Heart right ventricle (tissue), 16 donors: ENCODE measurements at regions not wholly inside any gene's neighbourhood (a gene's known extent, or its start where the extent isn't known, plus 50 kb on each side); places are given as distances from the start of the nearest gene placed in this dataset.

Experiments used
- ATAC-seq, 8 donors: fragments of 200-7000 bp; cut with Tn5 transposase; one replicate each; pipeline ENCODE4 v1.9.1; 2020; ENCODE audit warnings: mild to moderate bottlenecking in 8 of 8, moderate library complexity in 8 of 8, moderate number of reproducible peaks in 1 of 8
- DNase-seq, 2 donors: peaks; one replicate each; pipeline ENCODE4 v3.0.0-alpha.2; 2020
- H3K27ac ChIP-seq, 10 donors: fragments of 200-600 bp; sonication (generic) in 2 of 10; one replicate each; pipeline versions ENCODE4 v1.5.0 to v1.8.0; 2020 to 2022; ENCODE audit warnings: mild to moderate bottlenecking in 3 of 10
- H3K27me3 ChIP-seq, 7 donors: fragments of 200-600 bp; one replicate each; pipeline ENCODE4 v1.8.0; 2021 to 2022; ENCODE audit warnings: mild to moderate bottlenecking in 2 of 7
- H3K36me3 ChIP-seq, 9 donors: fragments of 200-600 bp; sonication (generic) in 1 of 9; one replicate each; pipeline versions ENCODE4 v1.5.0 to v1.8.0; 2020 to 2022; ENCODE audit warnings: mild to moderate bottlenecking in 2 of 9
- H3K4me1 ChIP-seq, 9 donors: fragments of 200-600 bp; sonication (generic) in 1 of 9; one replicate each; pipeline versions ENCODE4 v1.5.0 to v1.8.0; 2020 to 2022; ENCODE audit warnings: mild to moderate bottlenecking in 4 of 9
- H3K4me3 ChIP-seq, 10 donors: fragments of 200-600 bp; sonication (generic) in 2 of 10; one replicate each; pipeline versions ENCODE4 v1.5.0 to v1.8.0; 2020 to 2022; ENCODE audit warnings: mild to moderate bottlenecking in 7 of 10, moderate library complexity in 2 of 10
- H3K9me3 ChIP-seq, 11 donors: fragments of 200-600 bp in 10 of 11; sonication (generic) in 2 of 11; one replicate each; pipeline versions ENCODE4 v1.5.0 to v1.8.0; 2013 to 2022; ENCODE audit warnings: mild to moderate bottlenecking in 2 of 11, control low read depth in 1 of 11, moderate library complexity in 1 of 11
- WGBS, 2 donors: extraction: QIAGEN DNeasy Blood & Tissue Kit; methylation state at CpG; one replicate each; pipeline ENCODE4 v1.1.7; 2013; ENCODE audit warnings: inconsistent platforms in 1 of 2; 5-methylcytosine and 5-hydroxymethylcytosine counted together
- intact Hi-C, 10 donors: fragments of 100-400 bp; cut with DNase I; formaldehyde crosslinking; loops; one replicate each; pipeline versions ENCODE4 v1.11.1 to v1.14.2; 2022
- TF ChIP-seq, protein P1 (sequence below), 9 donors: fragments of 200-600 bp; sonication (generic) in 2 of 9; IDR thresholded peaks; one replicate each; pipeline versions ENCODE4 v1.5.0 to v1.8.0; 2021 to 2022; ENCODE audit warnings: antibody characterized with exemption in 9 of 9, mild to moderate bottlenecking in 5 of 9, moderate library complexity in 1 of 9
- donor health status: Arrhythmogenic right ventricular cardiomyopathy.
- donor health status: ischemic (EF 13 %, LVEDD 7.1; RV severe dilation, severe dysfunction).
- donor health status: healthy with polysubstance abuse.
- donor health status: DM: no; HTN: yes; CAD: no.
- donor health status: DM: no; HTN: no; CAD: no.
- donor health status: ischemic (EF 25% LVEDD 6.9; RV normal size, moderate dysfunction).
- donor health status: ischemic (EF 25% LVEDD 5.7; RV mildly dilated, moderate dysfunction).
- donor health status: healthy.
- donor health status: DM: yes; HTN: yes; CAD: no.
- donor health status: Ischemic cardiomyopathy.
- donor health status: ischemic (EF 35%, LVEDD 5.7; RV mildly dilated, moderate dysfunction).
- donor health status: nonischemic (EF 11% LVEDD 7.7; RV severe dilation, severe dysfunction).
- donor health status: DM: yes; HTN: yes; CAD: no.
- donor health status: PGD.
- donor health status: ischemic (EF 29% LVEDD 5.4; RV normal size, mild dysfunction).
- donor health status: nonischemic (EF 23%, LVEDD 6.1; RV moderate dilation, normal function).

DNA sequence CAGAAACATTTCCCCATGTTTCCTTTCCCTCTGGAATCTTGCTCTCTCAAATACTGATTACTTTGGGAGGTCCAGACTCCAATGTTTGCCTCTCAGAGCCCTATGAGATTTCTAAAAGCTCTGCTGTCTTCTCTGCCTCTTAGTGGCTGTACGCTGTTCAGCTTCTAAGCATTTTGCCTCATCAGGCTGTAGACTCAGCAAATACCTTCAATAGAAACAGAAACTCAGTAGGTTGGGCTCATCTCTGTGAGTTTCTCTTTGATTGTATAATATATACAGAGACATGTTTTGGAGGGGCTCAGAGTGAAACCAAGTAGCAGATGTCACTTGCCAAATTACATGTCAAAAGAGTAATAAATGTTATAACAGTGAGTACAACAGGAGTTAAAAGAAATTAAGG, 380.8 kb upstream of the MEIS2 start:
- H3K4me3 ChIP-seq, result no peak overlapping the region
- TF ChIP-seq, protein P1, sequence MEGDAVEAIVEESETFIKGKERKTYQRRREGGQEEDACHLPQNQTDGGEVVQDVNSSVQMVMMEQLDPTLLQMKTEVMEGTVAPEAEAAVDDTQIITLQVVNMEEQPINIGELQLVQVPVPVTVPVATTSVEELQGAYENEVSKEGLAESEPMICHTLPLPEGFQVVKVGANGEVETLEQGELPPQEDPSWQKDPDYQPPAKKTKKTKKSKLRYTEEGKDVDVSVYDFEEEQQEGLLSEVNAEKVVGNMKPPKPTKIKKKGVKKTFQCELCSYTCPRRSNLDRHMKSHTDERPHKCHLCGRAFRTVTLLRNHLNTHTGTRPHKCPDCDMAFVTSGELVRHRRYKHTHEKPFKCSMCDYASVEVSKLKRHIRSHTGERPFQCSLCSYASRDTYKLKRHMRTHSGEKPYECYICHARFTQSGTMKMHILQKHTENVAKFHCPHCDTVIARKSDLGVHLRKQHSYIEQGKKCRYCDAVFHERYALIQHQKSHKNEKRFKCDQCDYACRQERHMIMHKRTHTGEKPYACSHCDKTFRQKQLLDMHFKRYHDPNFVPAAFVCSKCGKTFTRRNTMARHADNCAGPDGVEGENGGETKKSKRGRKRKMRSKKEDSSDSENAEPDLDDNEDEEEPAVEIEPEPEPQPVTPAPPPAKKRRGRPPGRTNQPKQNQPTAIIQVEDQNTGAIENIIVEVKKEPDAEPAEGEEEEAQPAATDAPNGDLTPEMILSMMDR (IDR thresholded peaks at IDR 0.05), result no peak
- no peaks in the 10 kb centered on the region for H3K27me3 ChIP-seq
- H3K36me3 ChIP-seq, result no peaks in the 10 kb centered on the region
- no peaks in the 10 kb centered on the region for H3K4me1 ChIP-seq
- 76 to 86% methylated on average over 1 of the region's 1 CpG for WGBS, 2 donors
- no peak overlapping the region for H3K27ac ChIP-seq
- no peak for DNase-seq
- H3K9me3 ChIP-seq, result peaks cover 0 to 4% (median 0%) of the 10 kb centered on the region in 11 donors
- no peak for ATAC-seq
- intact Hi-C loops, result no loop called here

DNA sequence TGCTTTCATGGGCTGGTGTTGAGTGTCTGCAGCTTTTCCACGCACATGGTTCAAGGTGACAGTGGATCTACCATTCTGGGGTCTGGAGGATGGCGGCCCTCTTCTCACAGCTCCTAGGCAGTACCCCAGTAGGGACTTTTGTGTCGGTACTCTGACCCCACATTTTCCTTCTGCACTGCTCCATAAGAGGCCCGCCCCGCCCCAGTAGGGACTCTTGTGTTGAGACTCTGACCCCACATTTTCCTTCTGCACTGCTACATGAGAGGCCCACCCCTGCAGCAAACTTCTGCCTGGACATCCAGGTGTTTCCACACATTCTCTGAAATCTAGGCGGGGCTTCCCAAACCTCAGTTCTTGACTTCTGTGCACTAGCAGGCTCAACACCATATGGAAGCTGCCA, 383.4 kb upstream of the MEIS2 start:
- Histone ChIP-seq H3K36me3 (no peaks in the 10 kb centered on the region), H3K27ac (no peak overlapping the region), H3K4me1 (no peaks in the 10 kb centered on the region), H3K4me3 (no peak overlapping the region), H3K9me3 (peaks cover 0 to 4% (median 0%) of the 10 kb centered on the region in 11 donors), H3K27me3 (no peaks in the 10 kb centered on the region)
- TF ChIP-seq, protein P1 (IDR thresholded peaks at IDR 0.05), result no peak
- intact Hi-C loops, result no loop called here
- no peak for DNase-seq
- no peak for ATAC-seq
- WGBS, 2 donors, result 88% methylated on average over 6 of the region's 6 CpGs

GRCh38 chr15:37485056-37485455, 384.7 kb upstream of the MEIS2 start:
- Histone ChIP-seq H3K27me3 (no peaks in the 10 kb centered on the region), H3K36me3 (no peaks in the 10 kb centered on the region), H3K4me3 (no peak overlapping the region), H3K9me3 (peaks cover 0 to 4% (median 0%) of the 10 kb centered on the region in 11 donors), H3K4me1 (no peaks in the 10 kb centered on the region), H3K27ac (no peak overlapping the region)
- intact Hi-C loops, result no loop called here
- TF ChIP-seq, protein P1 (IDR thresholded peaks at IDR 0.05), result no peak
- WGBS, 2 donors, result 83 to 84% methylated on average over 4 of the region's 4 CpGs
- ATAC-seq, result no peak
- no peak for DNase-seq

- intact Hi-C loops, result no loop called here
- TF ChIP-seq, protein P1 (IDR thresholded peaks at IDR 0.05), result no peak
- H3K27ac ChIP-seq, result no peak overlapping the region
- no peak overlapping the region for H3K4me3 ChIP-seq
- DNase-seq, result no peak
- H3K36me3 ChIP-seq, result no peaks in the 10 kb centered on the region
- no peaks in the 10 kb centered on the region for H3K9me3 ChIP-seq
- H3K27me3 ChIP-seq, result no peaks in the 10 kb centered on the region
- ATAC-seq, result no peak
- 93 to 96% methylated on average over 26 of the region's 26 CpGs for WGBS, 2 donors
- H3K4me1 ChIP-seq, result no peaks in the 10 kb centered on the region
Observed at GRCh38 chr15:37490707-37491106, 390.4 kb upstream of the MEIS2 start.
